NCI-H82 treated with DMSO at 0.1 percent for 48 hours (cell line): ENCODE measurements at regions not wholly inside any gene's neighbourhood (a gene's known extent, or its start where the extent isn't known, plus 50 kb on each side); places are given as distances from the start of the nearest gene placed in this dataset.
"Not testable (repeated sequence)": the region's sequence is repeated elsewhere in the genome, so short reads cannot be mapped to it uniquely, and the experiment has no call there.

ENCODE experiments used
- DNase-seq: peaks from one replicate; lab custom pipeline; 2025; ENCODE audit not compliant: unreplicated experiment; lab: John Stamatoyannopoulos, UW

GRCh38 chr16:55015181-55015913, 84.7 kb downstream of the IRX5 start:
- DNase-seq, result no peak

GRCh38 chr16:55016515-55016914, 85.8 kb downstream of the IRX5 start:
- DNase-seq, result no peak

GRCh38 chr16:55017321-55017720, 86.7 kb downstream of the IRX5 start:
- no peak for DNase-seq

GRCh38 chr16:55018881-55019280, 88.2 kb downstream of the IRX5 start:
- no peak for DNase-seq

DNA sequence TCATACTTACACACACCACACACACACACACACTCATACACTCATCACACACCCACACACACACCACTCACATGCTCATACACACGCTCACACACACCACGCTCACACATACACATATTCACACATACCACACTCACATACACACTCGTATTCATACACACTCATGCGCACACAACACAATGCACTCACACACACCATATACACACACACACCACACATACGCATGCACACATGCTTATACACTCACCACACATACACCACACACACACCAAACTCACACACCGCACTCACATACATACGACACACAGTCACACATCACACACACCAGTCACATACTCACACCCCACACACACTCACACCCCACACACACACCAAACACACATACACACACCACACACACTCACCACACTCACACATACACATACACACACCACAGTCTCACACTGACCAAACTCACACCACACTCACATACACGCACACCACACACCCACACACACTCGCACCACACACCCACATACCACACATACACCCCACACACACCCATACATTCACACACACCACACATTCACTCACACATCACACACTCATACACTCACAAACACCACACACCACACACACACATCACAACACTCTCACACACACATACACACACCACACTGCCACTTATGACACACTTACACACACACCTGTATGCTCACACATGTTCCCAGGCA, 88.9 kb downstream of the IRX5 start:
- DNase-seq, result no peak

- peak; percentile 89 for DNase-seq
Measured at GRCh38 chr16:55021595-55022475, 91.2 kb downstream of the IRX5 start.

DNA sequence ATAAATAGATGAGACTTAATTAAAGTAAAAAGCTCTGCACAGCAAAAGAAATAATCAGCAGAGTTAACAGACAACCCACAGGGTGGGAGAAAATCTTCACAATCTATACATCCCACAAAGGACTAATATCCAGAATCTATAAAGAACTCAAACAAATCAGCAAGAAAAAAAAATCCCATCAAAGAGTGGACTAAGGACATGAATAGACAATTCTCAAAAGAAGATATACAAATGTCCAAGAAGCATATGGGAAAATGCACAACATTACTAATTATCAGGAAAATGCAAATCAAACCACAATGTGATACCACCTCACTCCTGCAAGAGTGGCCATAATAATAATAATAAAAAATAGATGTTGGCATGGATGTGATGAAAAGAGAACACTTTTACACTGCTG, 96.6 kb downstream of the IRX5 start:
- DNase-seq, result not testable (repeated sequence)

- no peak for DNase-seq
Measured at GRCh38 chr16:55029509-55029908, 98.8 kb downstream of the IRX5 start.

DNA sequence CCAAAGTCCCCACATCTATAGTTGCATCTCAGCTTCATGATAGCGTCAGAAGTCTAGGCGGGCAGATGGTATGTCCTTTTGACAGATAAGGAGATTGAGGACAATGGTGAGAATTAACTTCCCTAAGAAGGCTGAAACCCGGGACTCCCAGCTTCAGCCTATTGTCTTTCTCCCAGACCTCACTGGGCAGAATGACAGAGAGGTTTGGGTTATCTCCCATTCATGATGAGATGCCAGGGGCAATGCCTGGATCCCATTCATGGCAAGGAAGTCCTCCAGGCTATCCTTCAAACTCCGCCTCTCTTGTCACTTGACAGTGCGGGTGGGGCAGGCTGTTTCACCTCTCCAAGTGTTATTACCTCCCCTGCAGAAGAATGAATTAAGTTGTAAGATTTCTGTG, 100.3 kb downstream of the IRX5 start:
- DNase-seq, result peak; percentile 13

GRCh38 chr16:55031481-55031880, 100.8 kb downstream of the IRX5 start:
- no peak for DNase-seq

GRCh38 chr16:55033225-55034156, 102.8 kb downstream of the IRX5 start:
- DNase-seq, result no peak

DNA sequence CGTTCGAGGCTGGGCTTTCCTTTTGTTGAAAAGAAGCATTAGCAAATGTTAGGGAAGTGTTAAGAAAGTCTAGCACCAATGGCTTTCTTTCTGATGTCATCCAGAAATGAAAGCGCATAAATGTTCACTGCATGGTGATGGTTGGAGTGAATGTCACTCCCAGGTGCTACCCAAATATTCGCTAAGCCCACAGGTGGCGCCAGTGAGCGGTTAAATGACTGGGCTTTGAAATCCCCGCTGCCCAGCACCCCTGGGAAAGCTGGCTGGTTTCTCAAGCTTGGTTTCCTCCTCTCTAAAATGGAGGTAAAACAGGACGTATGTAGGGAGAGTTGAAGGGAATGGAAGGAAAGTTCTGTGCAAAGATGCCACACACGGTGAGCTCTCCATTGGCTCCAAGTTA, 104.4 kb downstream of the IRX5 start:
- peak; percentile 10 for DNase-seq

GRCh38 chr16:55035956-55036355, 105.3 kb downstream of the IRX5 start:
- DNase-seq, result no peak

DNA sequence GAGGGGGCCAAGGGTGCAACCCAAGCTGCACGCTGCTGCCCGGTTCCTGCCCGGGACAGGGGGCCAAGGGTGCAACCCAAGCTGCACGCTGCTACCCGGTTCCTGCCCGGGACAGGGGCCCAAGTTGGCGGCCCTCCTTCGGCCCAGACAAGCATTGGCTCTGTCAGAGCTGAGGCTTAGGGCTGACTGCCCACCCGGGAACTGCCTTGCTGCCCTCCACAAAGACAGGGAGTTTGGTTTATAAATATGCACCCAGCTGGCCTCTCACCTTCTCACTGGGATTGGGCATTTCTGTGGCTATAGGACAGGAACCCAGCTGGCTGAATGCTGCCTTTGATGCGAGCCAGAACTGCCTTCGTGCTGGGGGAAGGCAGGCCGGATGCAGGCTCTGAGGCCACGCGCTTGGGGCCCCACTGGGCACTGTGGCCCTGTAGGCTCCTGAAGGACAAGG, 105.7 kb downstream of the IRX5 start:
- no peak for DNase-seq

- no peak for DNase-seq
Measured at GRCh38 chr16:55037046-55037445, 106.4 kb downstream of the IRX5 start.

GRCh38 chr16:55037966-55038365, 107.3 kb downstream of the IRX5 start:
- DNase-seq, result no peak

DNA sequence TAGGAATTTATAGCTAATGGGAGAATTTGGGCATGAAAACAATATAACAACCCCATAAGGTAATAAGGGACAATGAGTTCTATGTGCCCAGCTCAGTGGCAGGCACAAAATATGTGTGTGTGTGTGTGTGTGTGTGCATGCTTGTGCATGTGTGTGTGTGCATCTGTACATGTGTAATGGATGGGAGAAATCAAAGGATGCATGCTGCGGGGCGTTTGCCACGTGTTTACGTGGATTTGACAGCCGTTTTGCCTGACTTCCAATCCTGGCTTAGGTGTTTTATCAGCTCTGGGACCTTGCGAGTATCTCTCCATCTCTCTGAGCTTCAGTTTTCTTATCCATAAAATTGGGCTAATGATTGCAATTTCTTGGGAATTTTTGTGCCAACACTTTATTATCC, 108.4 kb downstream of the IRX5 start:
- no peak for DNase-seq

DNA sequence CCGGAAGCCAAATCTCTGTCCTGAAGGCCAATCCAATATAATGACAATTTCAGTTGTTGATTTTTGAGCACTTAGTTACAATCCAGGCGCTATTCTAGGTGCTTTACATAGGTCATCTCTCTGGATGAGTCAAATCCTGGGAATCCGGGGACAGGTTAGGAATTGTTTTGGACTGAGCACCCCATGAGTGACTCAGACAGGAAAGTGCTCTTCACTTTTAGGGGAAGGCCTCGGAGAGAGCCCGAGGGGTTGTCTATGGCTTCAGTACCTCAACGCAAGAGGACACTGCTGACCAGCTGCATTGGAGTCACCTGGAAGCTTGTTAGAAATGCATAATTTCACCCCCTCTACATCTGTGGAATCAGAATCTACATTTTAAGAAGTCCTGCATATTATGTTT, 108.8 kb downstream of the IRX5 start:
- no peak for DNase-seq

GRCh38 chr16:55039931-55040330, 109.3 kb downstream of the IRX5 start:
- DNase-seq, result no peak

DNA sequence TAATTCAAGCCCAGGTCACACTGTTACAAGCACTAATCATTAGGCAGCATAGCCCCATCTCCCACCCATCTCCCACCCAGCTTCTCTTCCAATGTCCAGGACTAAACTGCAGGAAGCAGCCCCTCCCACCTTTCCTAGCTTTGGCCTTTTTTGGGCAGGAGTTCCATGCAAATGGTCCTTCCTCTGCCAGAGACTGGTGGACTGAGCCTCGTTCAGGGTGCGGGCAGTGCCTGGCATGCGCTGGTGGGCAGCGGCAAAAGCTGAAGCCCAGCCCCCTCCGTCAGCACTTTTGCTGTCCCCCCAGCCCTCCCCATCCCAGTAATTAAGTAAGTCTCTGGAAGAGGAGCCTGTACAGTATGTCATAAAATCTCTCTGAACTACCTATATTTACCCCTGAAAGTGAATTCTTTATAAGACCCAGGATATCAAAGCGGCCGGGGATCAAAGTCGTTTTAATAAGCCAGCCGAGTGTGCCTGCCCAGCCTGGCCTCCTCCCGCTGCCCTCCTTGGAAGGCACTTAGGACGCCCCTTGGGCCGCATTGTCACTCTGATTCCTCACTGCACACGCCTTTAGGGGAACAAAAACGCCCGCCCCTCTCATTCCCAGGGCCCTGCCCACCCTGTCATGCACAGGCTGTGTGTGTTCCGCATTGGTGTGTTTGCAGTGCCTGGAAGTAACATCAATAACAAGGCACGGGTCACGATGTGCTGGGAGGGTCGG, 109.9 kb downstream of the IRX5 start:
- no peak for DNase-seq
